NT2/D1 (cell line): ENCODE measurements at regions not wholly inside any gene's neighbourhood (a gene's known extent, or its start where the extent isn't known, plus 50 kb on each side); places are given as distances from the start of the nearest gene placed in this dataset.

Experiments
- DNase-seq: peaks from one replicate; pipeline ENCODE4 v3.0.0-alpha.2; 2011; ENCODE audit warnings: low read depth, low spot score
- H3K27me3 ChIP-seq: 2 replicates; pipeline ENCODE4 v1.6.0; 2011; ENCODE audit warnings: mild to moderate bottlenecking; ENCODE audit not compliant: insufficient read length, insufficient read depth
- H3K36me3 ChIP-seq: 2 replicates; pipeline ENCODE4 v1.6.1; 2011; ENCODE audit warnings: mild to moderate bottlenecking, low read length, mixed read lengths; ENCODE audit not compliant: insufficient read depth, insufficient read length
- H3K4me1 ChIP-seq: 2 replicates; pipeline ENCODE4 v1.5.1; 2011; ENCODE audit not compliant: insufficient read depth, insufficient read length
- H3K4me3 ChIP-seq: 2 replicates; pipeline ENCODE4 v1.5.1; 2011; ENCODE audit warnings: low read depth; ENCODE audit not compliant: insufficient read length
- H3K9ac ChIP-seq: 2 replicates; pipeline ENCODE4 v1.6.0; 2011; ENCODE audit warnings: low read depth; ENCODE audit not compliant: insufficient read length
- H3K9me3 ChIP-seq: 2 replicates; pipeline ENCODE4 v1.5.1; 2011; ENCODE audit warnings: mild to moderate bottlenecking, low read length; ENCODE audit not compliant: insufficient read depth
- SUZ12 ChIP-seq: IDR thresholded peaks from 2 replicates; pipeline ENCODE4 v1.6.1; 2011; ENCODE audit not compliant: insufficient read length, insufficient read depth; ENCODE audit errors: extremely low read depth
- YY1 ChIP-seq: IDR thresholded peaks from 2 replicates; pipeline ENCODE4 v1.6.1; 2011; ENCODE audit not compliant: insufficient read length, insufficient read depth
- ZNF274 ChIP-seq: IDR thresholded peaks from 2 replicates; pipeline ENCODE4 v1.6.1; 2011; ENCODE audit warnings: mild to moderate bottlenecking, low read depth, low read length

DNA sequence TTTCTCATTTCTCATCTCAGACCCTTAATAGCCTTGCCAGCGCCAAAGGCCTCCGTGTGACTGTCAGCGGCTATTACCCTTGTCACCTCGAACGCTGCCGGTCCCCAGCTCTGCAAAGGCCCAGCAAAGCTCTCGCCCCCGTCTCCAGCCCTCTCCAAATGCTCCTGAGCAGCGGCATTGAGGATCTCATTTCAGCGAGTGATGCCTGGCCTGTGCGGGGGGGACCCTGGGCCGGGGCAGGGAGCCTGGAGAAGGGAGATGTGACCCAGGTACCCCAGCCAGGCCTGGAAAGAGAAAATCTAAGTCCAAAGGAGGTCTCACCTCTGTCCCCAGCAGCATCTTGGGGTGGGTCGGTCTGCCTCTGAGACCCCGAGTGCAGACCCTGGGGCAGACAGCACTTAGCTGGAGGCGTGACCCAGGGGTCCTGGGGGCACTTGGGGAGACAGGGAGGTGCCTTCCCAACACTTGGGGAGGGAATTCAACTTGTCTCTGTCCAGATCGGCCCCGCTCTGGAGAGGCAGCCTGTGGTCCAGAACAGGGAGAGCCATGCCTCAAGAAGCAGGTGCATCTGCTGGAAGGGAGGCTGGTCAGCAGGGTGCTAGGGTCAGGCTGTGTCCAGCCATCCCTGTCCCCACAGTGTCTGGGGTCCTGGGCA is 521.3 kb downstream of the TBC1D22A start:
- Histone ChIP-seq H3K27me3 (no peaks in the 10 kb centered on the region), H3K9me3 (no peaks in the 10 kb centered on the region), H3K36me3 (no peaks in the 10 kb centered on the region), H3K9ac (no peak overlapping the region), H3K4me3 (no peak overlapping the region), H3K4me1 (peaks cover 6% of the 10 kb centered on the region)
- TF ChIP-seq ZNF274, result no peak
- no peak for TF ChIP-seq SUZ12
- no peak for TF ChIP-seq YY1
- DNase-seq, result no peak

DNA sequence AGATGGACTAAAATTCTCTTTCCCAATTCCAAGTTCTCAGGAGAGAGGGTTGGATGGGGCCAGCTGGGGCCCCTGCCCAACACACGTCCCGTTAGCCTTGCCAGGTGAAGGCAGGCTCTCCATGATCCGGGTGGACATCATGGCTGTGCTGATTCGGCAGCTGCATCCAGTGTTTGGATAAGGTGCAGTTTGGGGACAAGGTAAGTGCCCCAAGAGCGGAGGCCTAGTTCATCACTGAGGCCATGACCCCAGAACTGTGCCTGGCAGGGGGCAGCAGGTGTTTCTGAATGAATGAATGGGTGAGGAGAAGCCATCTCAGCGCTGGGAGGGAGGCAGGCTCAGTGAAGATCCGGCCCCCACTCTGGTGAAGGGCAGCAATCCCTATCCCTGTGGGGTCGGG is 520.4 kb downstream of the TBC1D22A start:
- TF ChIP-seq ZNF274 (no peak), SUZ12 (no peak), YY1 (no peak)
- no peaks in the 10 kb centered on the region for H3K36me3 ChIP-seq
- no peaks in the 10 kb centered on the region for H3K9me3 ChIP-seq

DNA sequence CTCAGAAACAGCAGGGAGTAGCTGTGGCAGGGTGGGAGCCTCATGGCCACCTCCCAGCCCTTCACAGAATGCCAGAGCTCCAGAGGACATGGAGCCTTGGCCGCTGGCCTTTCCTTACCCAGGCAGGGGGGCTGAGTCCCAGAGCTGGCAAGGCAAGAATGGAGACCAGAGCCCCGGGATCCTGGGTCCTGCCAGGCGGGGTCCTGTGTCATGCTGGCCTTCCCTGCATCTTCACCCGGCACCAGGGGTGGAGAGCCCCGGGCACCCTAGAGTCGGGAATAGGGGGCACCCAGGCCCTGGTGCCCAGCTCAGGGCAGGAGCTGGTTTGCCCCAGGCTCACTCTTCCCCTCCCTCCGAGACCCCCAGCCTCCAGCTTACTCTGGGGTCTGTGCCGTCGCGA is 519.9 kb downstream of the TBC1D22A start:
- Histone ChIP-seq H3K36me3 (no peaks in the 10 kb centered on the region), H3K9ac (no peak overlapping the region), H3K4me3 (no peak overlapping the region), H3K9me3 (no peaks in the 10 kb centered on the region), H3K27me3 (no peaks in the 10 kb centered on the region), H3K4me1 (peaks cover 5% of the 10 kb centered on the region)
- no peak for DNase-seq
- TF ChIP-seq SUZ12 (no peak), YY1 (no peak), ZNF274 (no peak)

More for the DNA sequence above, 520.4 kb downstream of the TBC1D22A start:
- Histone ChIP-seq H3K4me1 (peaks cover 5% of the 10 kb centered on the region), H3K4me3 (no peak overlapping the region), H3K27me3 (no peaks in the 10 kb centered on the region), H3K9ac (no peak overlapping the region)
- no peak for DNase-seq

DNA sequence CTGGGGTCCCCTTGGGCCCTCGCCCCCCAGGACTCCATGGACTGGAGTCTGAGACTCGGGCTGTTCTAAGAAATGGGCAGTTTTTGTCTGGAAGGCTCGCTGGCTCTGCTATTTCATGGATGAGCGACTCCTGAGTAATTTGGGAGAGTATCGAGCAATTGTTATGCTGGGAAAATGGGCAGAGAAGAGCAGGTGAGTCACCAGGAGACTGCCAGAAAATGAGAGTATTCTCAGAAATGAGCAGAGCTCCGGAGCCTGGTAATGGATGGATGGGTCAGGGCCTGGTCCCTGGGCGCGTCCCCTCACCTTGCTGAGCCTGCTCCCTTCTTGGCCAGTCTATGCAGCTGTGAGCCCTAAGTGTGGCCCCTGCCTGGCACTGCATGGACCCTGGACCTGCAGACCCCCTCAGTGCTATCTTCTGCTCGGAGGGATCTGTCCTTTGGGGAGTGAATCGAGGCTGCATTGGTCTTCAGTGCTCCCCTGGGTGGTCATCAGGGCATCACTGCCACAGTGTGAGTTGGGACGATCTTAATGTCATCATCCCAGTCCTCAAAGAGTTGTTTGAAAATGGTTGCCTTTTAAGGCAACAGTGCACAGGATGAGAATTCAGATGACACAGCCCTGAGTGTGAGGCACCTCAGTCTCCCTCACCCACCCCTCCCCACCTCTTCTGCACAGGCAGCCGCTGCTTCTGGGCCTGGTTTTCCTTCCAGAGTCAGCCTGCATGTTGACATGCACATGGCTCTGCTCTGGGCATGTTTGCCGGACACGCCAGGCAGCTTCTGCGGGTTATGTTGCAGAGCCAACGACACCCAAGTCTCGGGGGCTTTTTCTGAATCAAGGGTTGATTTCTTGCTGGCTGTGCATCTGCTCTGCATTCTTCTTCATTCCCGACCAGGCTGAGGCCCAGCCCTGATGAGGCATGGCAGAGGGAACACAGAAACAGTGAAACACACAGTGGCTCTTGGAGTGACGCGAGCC is 519.0 kb downstream of the TBC1D22A start:
- peaks cover 6% of the 10 kb centered on the region for H3K4me1 ChIP-seq
- TF ChIP-seq SUZ12, result no peak
- TF ChIP-seq ZNF274, result no peak
- TF ChIP-seq YY1, result no peak
- no peaks in the 10 kb centered on the region for H3K27me3 ChIP-seq
- H3K4me3 ChIP-seq, result no peak overlapping the region
- DNase-seq, result no peak
- no peak overlapping the region for H3K9ac ChIP-seq
- H3K36me3 ChIP-seq, result no peaks in the 10 kb centered on the region
- H3K9me3 ChIP-seq, result no peaks in the 10 kb centered on the region

DNA sequence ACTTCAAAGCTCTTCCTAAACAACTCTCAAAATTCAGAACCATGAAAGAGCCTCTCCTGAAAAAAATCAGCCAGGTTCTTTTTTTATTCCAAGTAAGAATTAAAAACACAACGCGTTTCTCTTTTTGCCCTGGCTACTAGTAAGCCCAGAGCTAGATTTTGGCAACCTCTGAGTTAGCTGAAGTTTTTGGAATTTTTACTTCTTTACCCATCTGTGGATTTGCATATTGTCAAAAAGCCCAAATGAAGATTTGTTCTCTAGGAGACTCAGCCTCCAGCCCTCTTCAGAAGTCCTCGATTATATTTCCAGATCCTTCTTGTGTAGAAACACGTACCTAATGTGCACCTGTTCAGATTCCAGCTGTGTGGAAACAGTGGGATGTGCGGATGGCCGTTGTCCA is 517.9 kb downstream of the TBC1D22A start:
- H3K4me1 ChIP-seq, result peaks cover 10% of the 10 kb centered on the region
- no peaks in the 10 kb centered on the region for H3K9me3 ChIP-seq
- H3K27me3 ChIP-seq, result no peaks in the 10 kb centered on the region
- H3K4me3 ChIP-seq, result no peak overlapping the region
- no peak for TF ChIP-seq YY1
- no peak overlapping the region for H3K9ac ChIP-seq
- H3K36me3 ChIP-seq, result no peaks in the 10 kb centered on the region
- no peak for DNase-seq

DNA sequence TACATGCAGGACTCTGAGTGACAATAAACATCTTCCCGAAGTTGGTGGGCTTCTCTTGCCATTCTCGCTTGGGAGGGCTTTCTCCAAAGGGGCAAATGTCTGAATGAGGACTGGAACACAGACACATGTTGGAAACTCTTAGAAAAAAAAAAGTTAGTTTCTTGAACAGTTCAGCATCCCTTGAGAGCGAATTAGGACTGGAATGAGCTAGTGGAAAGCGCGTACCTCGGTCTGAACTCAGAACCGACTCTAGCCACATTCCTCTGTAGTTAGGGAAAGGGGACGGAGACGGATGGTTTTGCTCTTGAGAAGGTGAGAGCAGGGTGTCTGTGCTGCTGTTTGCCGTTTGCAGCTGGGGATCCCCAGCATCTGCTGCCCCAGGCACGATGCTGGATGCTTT is 517.3 kb downstream of the TBC1D22A start:
- Histone ChIP-seq H3K9ac (no peak overlapping the region), H3K4me1 (peaks cover 12% of the 10 kb centered on the region), H3K9me3 (no peaks in the 10 kb centered on the region), H3K36me3 (no peaks in the 10 kb centered on the region), H3K4me3 (no peak overlapping the region), H3K27me3 (no peaks in the 10 kb centered on the region)
- no peak for TF ChIP-seq ZNF274
- TF ChIP-seq YY1, result no peak
- no peak for DNase-seq

DNA sequence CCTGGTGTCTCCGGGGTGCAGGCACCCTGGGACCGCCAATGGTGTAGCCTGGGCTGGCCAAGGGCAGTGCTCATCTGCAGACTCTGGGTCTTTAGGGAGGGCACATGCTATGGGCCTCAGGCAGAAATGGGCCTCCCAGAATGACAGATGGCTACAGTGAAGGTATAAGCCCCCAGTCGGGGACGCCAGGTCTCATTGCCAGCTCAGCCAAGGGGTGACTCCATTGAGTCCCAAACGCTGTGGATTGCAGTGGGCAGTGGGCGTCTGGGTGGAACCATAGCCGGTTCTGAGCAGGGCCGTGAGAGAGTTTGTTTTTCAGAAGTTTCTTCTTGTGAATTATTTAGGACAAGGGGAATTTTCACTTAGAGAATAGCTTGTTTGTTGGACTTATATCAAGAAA is 516.9 kb downstream of the TBC1D22A start:
- Histone ChIP-seq H3K9ac (no peak overlapping the region), H3K4me3 (no peak overlapping the region), H3K4me1 (peaks cover 12% of the 10 kb centered on the region), H3K36me3 (no peaks in the 10 kb centered on the region), H3K27me3 (no peaks in the 10 kb centered on the region), H3K9me3 (no peaks in the 10 kb centered on the region)
- no peak for DNase-seq
- TF ChIP-seq ZNF274 (no peak), YY1 (no peak), SUZ12 (no peak)

DNA sequence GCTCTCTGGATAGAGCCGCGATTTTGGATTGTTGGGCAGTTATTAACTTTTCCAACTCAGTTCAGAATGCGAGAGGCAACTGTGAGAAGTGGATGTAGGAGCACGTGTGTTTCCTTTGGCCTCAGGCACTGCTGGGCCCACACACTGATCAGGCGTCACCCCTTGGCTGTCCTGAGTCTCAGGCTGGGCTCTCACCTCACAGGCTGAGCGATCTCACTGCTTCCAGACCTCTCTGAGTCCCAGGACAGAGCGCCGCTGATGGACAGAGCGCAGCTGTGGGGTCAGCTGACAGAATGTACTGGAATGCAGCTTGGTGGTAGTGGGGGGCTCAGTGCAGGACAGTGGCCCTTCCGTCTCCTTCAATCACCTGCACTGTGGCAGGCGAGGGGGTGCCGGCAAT is 516.2 kb downstream of the TBC1D22A start:
- H3K4me3 ChIP-seq, result no peak overlapping the region
- no peak for DNase-seq
- TF ChIP-seq ZNF274 (no peak), YY1 (no peak), SUZ12 (no peak)
- H3K36me3 ChIP-seq, result no peaks in the 10 kb centered on the region
- H3K4me1 ChIP-seq, result peaks cover 12% of the 10 kb centered on the region
- no peak overlapping the region for H3K9ac ChIP-seq
- no peaks in the 10 kb centered on the region for H3K9me3 ChIP-seq
- no peaks in the 10 kb centered on the region for H3K27me3 ChIP-seq
